Tibial artery (tissue), 4 donors: ENCODE measurements at regions not wholly inside any gene's neighbourhood (a gene's known extent, or its start where the extent isn't known, plus 50 kb on each side); places are given as distances from the start of the nearest gene placed in this dataset.
"Not testable (repeated sequence)": the region's sequence is repeated elsewhere in the genome, so short reads cannot be mapped to it uniquely, and the experiment has no call there.

Experiments
- DNase-seq, 2 donors: peaks; one replicate each; pipeline ENCODE4 v3.0.0-alpha.2; 2019
- H3K27ac ChIP-seq, 2 donors: fragments of 200-600 bp; sonication (generic) in 1 of 2; 1 replicate in 1 of 2; 2 replicates in 1 of 2; pipeline ENCODE4 v1.5.1; 2018 to 2019; ENCODE audit warnings: mild to moderate bottlenecking in 1 of 2
- H3K27me3 ChIP-seq, 2 donors: fragments of 200-600 bp; sonication (generic) in 1 of 2; one replicate each; pipeline versions ENCODE4 v1.5.1 to v1.6.0; 2016 to 2019
- H3K36me3 ChIP-seq, 3 donors: fragments of 200-600 bp; sonication (generic) in 2 of 3; one replicate each; pipeline ENCODE4 v1.5.1; 2016 to 2019; ENCODE audit warnings: mild to moderate bottlenecking in 2 of 3
- H3K4me1 ChIP-seq, 4 donors: fragments of 200-600 bp; sonication (generic) in 2 of 4; 1 replicate in 3 of 4; 2 replicates in 1 of 4; pipeline ENCODE4 v1.5.1; 2016 to 2019
- H3K4me3 ChIP-seq, 2 donors: fragments of 200-600 bp; sonication (generic) in 1 of 2; 1 replicate in 1 of 2; 2 replicates in 1 of 2; pipeline ENCODE4 v1.5.1; 2018 to 2019; ENCODE audit warnings: mild to moderate bottlenecking in 2 of 2
- H3K9me3 ChIP-seq, 3 donors: fragments of 200-600 bp; sonication (generic) in 1 of 3; one replicate each; pipeline ENCODE4 v1.5.1; 2016 to 2019
- CTCF ChIP-seq, 2 experiments: fragments of 200-600 bp in 1 of 2; fragments of 450-650 bp in 1 of 2; IDR thresholded peaks; one replicate each; pipeline ENCODE4 v1.5.1; 2017 to 2019; ENCODE audit warnings: antibody characterized with exemption in 2 of 2, mild to moderate bottlenecking in 1 of 2, moderate library complexity in 1 of 2
- intact Hi-C: fragments of 100-400 bp; cut with DNase I; formaldehyde crosslinking; loops from one replicate; pipeline ENCODE4 v1.15.0; 2023; ENCODE audit warnings: low total_unique reads

DNA sequence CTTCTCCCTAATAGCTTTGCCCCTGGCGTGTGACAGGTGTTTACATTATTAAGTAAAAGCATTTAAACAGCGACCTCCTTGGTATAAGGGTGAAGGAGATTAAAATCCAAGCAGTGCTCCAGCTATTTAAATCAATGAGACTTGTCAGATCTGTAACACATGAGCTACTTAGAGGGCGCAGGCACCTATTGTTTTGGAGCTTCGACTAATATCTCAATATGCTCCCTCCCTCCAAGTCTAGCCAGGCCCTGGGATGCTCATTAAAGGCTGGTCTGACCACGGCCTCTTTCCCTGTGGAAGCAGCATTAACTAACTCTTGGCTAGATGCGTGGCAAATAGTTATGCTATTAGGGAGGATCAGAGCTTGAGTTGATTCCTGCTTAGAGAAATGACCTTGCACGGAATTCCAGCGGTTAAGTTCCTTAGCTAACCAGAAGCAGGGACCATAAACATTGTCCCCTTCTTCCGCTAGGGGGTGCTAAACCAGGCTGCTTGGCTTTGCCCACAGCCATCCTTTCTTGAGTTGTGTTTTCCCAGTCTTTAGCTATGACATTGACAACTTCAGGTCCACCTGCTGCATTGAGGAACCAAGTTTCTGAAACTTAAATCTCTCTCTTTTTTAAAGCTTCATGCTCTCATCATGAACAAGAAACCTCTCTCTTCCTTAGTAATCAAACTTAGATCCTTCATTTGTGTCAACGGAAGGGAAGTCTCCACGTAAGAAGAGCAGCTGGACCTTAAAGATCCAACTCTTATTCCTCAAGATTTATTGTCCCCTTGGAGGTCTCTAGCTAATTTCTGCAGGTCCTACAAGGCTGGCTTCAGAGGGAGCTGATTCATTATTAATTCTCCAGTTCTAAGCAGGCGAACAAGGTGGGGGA, 80.7 kb upstream of the IGFBP7 start:
- Histone ChIP-seq H3K9me3 (no peaks in the 10 kb centered on the region), H3K4me1 (peaks cover 0 to 13% (median 0%) of the 10 kb centered on the region in 4 donors), H3K36me3 (no peaks in the 10 kb centered on the region), H3K27ac (no peak overlapping the region), H3K4me3 (no peak overlapping the region), H3K27me3 (no peaks in the 10 kb centered on the region)
- no peak for DNase-seq
- TF ChIP-seq CTCF (IDR thresholded peaks at IDR 0.05) = peak in 1 of 2 experiments; percentile 39
- intact Hi-C loops = loop anchor here (10.0 kb wide), 1 partner anchor 144 kb away; no protein-coding TSS in a partner anchor

- no peak for TF ChIP-seq CTCF (IDR thresholded peaks at IDR 0.05)
These were observed 77.1 kb upstream of the IGFBP7 start for GRCh38 chr4:57187246-57187645.

GRCh38 chr4:57184378-57185029, 74.3 kb upstream of the IGFBP7 start:
- DNase-seq = no peak
- H3K27me3 ChIP-seq = no peaks in the 10 kb centered on the region
- H3K9me3 ChIP-seq = no peaks in the 10 kb centered on the region
- no peaks in the 10 kb centered on the region for H3K36me3 ChIP-seq
- intact Hi-C loops = no loop called here
- H3K4me3 ChIP-seq = no peak overlapping the region
- no peak overlapping the region for H3K27ac ChIP-seq
- no peak for TF ChIP-seq CTCF (IDR thresholded peaks at IDR 0.05)
- no peaks in the 10 kb centered on the region for H3K4me1 ChIP-seq

More at GRCh38 chr4:57187246-57187645, 77.1 kb upstream of the IGFBP7 start:
- Histone ChIP-seq H3K27me3 (no peaks in the 10 kb centered on the region), H3K27ac (no peak overlapping the region), H3K4me3 (no peak overlapping the region), H3K9me3 (no peaks in the 10 kb centered on the region), H3K36me3 (no peaks in the 10 kb centered on the region), H3K4me1 (peaks cover 0 to 13% (median 0%) of the 10 kb centered on the region in 4 donors)
- intact Hi-C loops = no loop called here
- DNase-seq = no peak

DNA sequence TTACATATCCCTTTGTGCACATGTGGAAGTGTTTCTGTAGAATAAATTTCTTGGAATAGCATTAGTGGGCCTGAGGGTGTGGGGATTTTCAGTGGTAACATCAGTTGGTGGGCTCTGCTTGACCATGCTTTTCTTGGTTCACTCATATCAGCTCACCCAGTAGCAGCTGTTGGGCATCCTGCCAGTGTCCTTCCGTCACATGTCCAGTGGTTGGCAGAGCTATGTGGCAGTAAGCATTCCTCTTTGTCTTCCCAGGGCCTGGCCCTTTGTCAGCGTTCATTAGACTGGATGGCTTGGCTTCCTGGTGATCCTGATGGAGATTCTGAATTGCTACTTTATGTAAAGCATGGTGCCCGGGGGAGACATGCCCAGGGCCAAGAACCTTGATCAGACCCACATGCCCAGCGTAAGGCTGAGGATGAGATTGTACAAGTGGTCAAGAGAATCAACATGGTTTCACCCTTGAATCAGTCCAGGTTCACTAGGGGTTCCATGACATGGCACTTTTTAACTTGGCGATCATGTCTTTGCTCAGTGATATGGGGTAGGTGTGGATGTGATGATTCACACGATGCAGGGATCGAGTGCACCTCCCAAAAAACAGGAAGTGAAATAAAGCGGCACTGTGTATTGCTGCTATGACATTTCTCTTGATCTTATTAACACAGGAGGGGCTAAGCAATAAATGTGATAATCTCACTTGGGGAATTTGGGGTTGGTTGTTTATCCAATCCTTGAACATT, 72.1 kb upstream of the IGFBP7 start:
- intact Hi-C loops = no loop called here
- H3K36me3 ChIP-seq = no peaks in the 10 kb centered on the region
- no peak overlapping the region for H3K27ac ChIP-seq
- H3K9me3 ChIP-seq = no peaks in the 10 kb centered on the region
- H3K4me3 ChIP-seq = no peak overlapping the region
- peak in 1 of 2 donors; percentile 58 for DNase-seq
- TF ChIP-seq CTCF (IDR thresholded peaks at IDR 0.05) = no peak
- no peaks in the 10 kb centered on the region for H3K27me3 ChIP-seq
- H3K4me1 ChIP-seq = no peaks in the 10 kb centered on the region

GRCh38 chr4:57173136-57173535, 63.0 kb upstream of the IGFBP7 start:
- H3K9me3 ChIP-seq, H3K27ac ChIP-seq, H3K4me3 ChIP-seq, DNase-seq, intact Hi-C loops, H3K27me3 ChIP-seq, H3K36me3 ChIP-seq, H3K4me1 ChIP-seq: not testable (repeated sequence)
